Right lobe of liver (tissue), 4 donors: ENCODE measurements at regions not wholly inside any gene's neighbourhood (a gene's known extent, or its start where the extent isn't known, plus 50 kb on each side); places are given as distances from the start of the nearest gene placed in this dataset.

ENCODE experiments used
- CTCF ChIP-seq, 4 donors: fragments of 200-600 bp in 3 of 4; fragments of 450-650 bp in 1 of 4; IDR thresholded peaks; one replicate each; pipeline versions ENCODE4 v1.5.1 to v1.8.0; 2016 to 2022; ENCODE audit warnings: antibody characterized with exemption in 4 of 4, mild to moderate bottlenecking in 2 of 4
- POLR2A ChIP-seq: fragments of 450-650 bp; IDR thresholded peaks from one replicate; pipeline ENCODE4 v1.6.1; 2017; ENCODE audit warnings: antibody characterized with exemption, mild to moderate bottlenecking
- donor health status: DM: no; HTN: no; CAD: no.
- donor health status: DM: no; HTN: no; CAD: no.
- donor health status: DM: no; HTN: yes; CAD: no.

GRCh38 chr10:44831581-44831980 is 79.6 kb upstream of the TMEM72 start:
- TF ChIP-seq CTCF (IDR thresholded peaks at IDR 0.05) (no peak), POLR2A (no peak)
